Breast epithelium (tissue), 3 donors: ENCODE measurements at regions not wholly inside any gene's neighbourhood (a gene's known extent, or its start where the extent isn't known, plus 50 kb on each side); places are given as distances from the start of the nearest gene placed in this dataset.

Experiments used
- POLR2A ChIP-seq: fragments of 450-650 bp; IDR thresholded peaks from one replicate; pipeline ENCODE4 v1.6.1; 2016; ENCODE audit warnings: antibody characterized with exemption, mild to moderate bottlenecking, moderate library complexity
- TF ChIP-seq, protein P1 (sequence below), 3 donors: fragments of 450-650 bp; IDR thresholded peaks; one replicate each; pipeline ENCODE4 v1.5.1; 2016 to 2017; ENCODE audit warnings: antibody characterized with exemption in 3 of 3, mild to moderate bottlenecking in 3 of 3, moderate library complexity in 3 of 3

DNA sequence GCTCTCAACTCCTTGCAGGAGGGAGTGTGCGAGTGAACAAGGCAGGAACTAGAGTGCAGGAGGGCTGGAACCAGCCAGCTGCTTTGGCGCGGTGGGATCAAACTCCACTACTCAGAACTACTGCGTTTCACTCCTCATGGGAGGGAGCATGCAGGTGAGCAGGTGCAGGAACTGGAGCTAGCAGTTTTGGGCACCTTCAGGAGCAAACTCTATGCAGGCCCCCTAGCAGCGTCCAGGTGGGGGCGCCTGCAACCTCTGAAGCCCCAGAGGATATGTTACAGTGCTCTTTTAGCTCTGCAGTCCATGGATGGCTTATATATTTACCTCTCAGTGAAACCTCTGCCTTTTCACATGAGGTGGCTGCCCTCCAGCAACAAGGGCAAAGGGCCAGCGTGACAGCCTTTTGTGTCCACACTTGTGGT, 1303.4 kb downstream of the PCDH9 start:
- TF ChIP-seq, protein P1, sequence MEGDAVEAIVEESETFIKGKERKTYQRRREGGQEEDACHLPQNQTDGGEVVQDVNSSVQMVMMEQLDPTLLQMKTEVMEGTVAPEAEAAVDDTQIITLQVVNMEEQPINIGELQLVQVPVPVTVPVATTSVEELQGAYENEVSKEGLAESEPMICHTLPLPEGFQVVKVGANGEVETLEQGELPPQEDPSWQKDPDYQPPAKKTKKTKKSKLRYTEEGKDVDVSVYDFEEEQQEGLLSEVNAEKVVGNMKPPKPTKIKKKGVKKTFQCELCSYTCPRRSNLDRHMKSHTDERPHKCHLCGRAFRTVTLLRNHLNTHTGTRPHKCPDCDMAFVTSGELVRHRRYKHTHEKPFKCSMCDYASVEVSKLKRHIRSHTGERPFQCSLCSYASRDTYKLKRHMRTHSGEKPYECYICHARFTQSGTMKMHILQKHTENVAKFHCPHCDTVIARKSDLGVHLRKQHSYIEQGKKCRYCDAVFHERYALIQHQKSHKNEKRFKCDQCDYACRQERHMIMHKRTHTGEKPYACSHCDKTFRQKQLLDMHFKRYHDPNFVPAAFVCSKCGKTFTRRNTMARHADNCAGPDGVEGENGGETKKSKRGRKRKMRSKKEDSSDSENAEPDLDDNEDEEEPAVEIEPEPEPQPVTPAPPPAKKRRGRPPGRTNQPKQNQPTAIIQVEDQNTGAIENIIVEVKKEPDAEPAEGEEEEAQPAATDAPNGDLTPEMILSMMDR (IDR thresholded peaks at IDR 0.05), result no peak
- TF ChIP-seq POLR2A, result no peak
